ENCODE measurements at regions not wholly inside any gene's neighbourhood (a gene's known extent, or its start where the extent isn't known, plus 50 kb on each side); places are given as distances from the start of the nearest gene placed in this dataset.
"Not testable (repeated sequence)": the region's sequence is repeated elsewhere in the genome, so short reads cannot be mapped to it uniquely, and the experiment has no call there.

- DNase-seq: no peak
Observed at GRCh38 chr7:68334216-68334615, 1264.1 kb upstream of the AUTS2 start.

GRCh38 chr7:68334636-68335272 is 1263.5 kb upstream of the AUTS2 start:
- DNase-seq: no peak

- DNase-seq: no peak
Observed at GRCh38 chr7:68336594-68336993, 1261.7 kb upstream of the AUTS2 start.

GRCh38 chr7:68348401-68348800 is 1249.9 kb upstream of the AUTS2 start:
- no peak for DNase-seq

GRCh38 chr7:68362745-68363518 is 1235.3 kb upstream of the AUTS2 start:
- no peak for DNase-seq

GRCh38 chr7:68364886-68365625 is 1233.2 kb upstream of the AUTS2 start:
- no peak for DNase-seq

- DNase-seq: no peak
Observed at GRCh38 chr7:68371985-68372384, 1226.3 kb upstream of the AUTS2 start.

GRCh38 chr7:68376131-68376661 is 1222.1 kb upstream of the AUTS2 start:
- no peak for DNase-seq

- peak in 1 of 3 experiments; percentile 33 for DNase-seq
Observed at GRCh38 chr7:68381731-68382130, 1216.5 kb upstream of the AUTS2 start.

- no peak for DNase-seq
Observed at GRCh38 chr7:68384581-68384980, 1213.7 kb upstream of the AUTS2 start.

GRCh38 chr7:68393051-68393450 is 1205.2 kb upstream of the AUTS2 start:
- DNase-seq: no peak

- DNase-seq: no peak
Observed at GRCh38 chr7:68394131-68394530, 1204.1 kb upstream of the AUTS2 start.

GRCh38 chr7:68399991-68400590 is 1198.2 kb upstream of the AUTS2 start:
- DNase-seq: no peak

GRCh38 chr7:68400783-68401182 is 1197.5 kb upstream of the AUTS2 start:
- DNase-seq: no peak

- DNase-seq: no peak
Observed at GRCh38 chr7:68401313-68401712, 1197.0 kb upstream of the AUTS2 start.

- DNase-seq: no peak
Observed at GRCh38 chr7:68406480-68406879, 1191.8 kb upstream of the AUTS2 start.

- DNase-seq: no peak
Observed at GRCh38 chr7:68407460-68407859, 1190.8 kb upstream of the AUTS2 start.

- no peak for DNase-seq
Observed at GRCh38 chr7:68408873-68409272, 1189.4 kb upstream of the AUTS2 start.

- no peak for DNase-seq
Observed at GRCh38 chr7:68409851-68410250, 1188.4 kb upstream of the AUTS2 start.

GRCh38 chr7:68410693-68411092 is 1187.6 kb upstream of the AUTS2 start:
- DNase-seq: not testable (repeated sequence)

- peak in 1 of 3 experiments; percentile 23 for DNase-seq
Observed at GRCh38 chr7:68411742-68412141, 1186.5 kb upstream of the AUTS2 start.

GRCh38 chr7:68414631-68415425 is 1183.4 kb upstream of the AUTS2 start:
- no peak for DNase-seq

All from NCI-H1417 (cell line).